CD14-positive monocyte (primary cell): ENCODE measurements at regions not wholly inside any gene's neighbourhood (a gene's known extent, or its start where the extent isn't known, plus 50 kb on each side); places are given as distances from the start of the nearest gene placed in this dataset.

Experiments used
- DNase-seq, 3 donors: peaks; one replicate each; pipeline ENCODE4 v3.0.0-alpha.2; 2011 to 2022
- H2AFZ ChIP-seq: 2 replicates; pipeline ENCODE4 v1.6.0; 2012; ENCODE audit warnings: mild to moderate bottlenecking, low read depth, low read length, inconsistent platforms; ENCODE audit not compliant: insufficient read depth, poor library complexity, severe bottlenecking
- H3K27ac ChIP-seq, 2 donors: 1 replicate in 1 of 2; 2 replicates in 1 of 2; pipeline ENCODE4 v1.5.1; 2012 to 2013; ENCODE audit warnings: low read length in 2 of 2, control low read depth in 1 of 2, inconsistent platforms in 1 of 2, low read depth in 1 of 2, mild to moderate bottlenecking in 1 of 2
- H3K27me3 ChIP-seq, 2 donors: one replicate each; pipeline versions ENCODE4 v1.6.0 to v1.6.1; 2011 to 2013; ENCODE audit warnings: low read length in 2 of 2; ENCODE audit not compliant: control insufficient read depth in 2 of 2, insufficient read depth in 2 of 2
- H3K36me3 ChIP-seq, 2 donors: replicated peaks in 1 of 2; 1 replicate in 1 of 2; 2 replicates in 1 of 2; pipeline versions ENCODE4 v1.5.1 to v1.6.1; 2012 to 2013; ENCODE audit warnings: low read length in 2 of 2, control low read depth in 1 of 2, inconsistent platforms in 1 of 2, mild to moderate bottlenecking in 1 of 2; ENCODE audit not compliant: insufficient read depth in 2 of 2, control insufficient read depth in 1 of 2
- H3K4me1 ChIP-seq, 2 donors: 1 replicate in 1 of 2; 2 replicates in 1 of 2; pipeline versions ENCODE4 v1.5.1 to v1.6.1; 2012 to 2013; ENCODE audit warnings: low read length in 2 of 2, control low read depth in 1 of 2, inconsistent platforms in 1 of 2, mild to moderate bottlenecking in 1 of 2, moderate library complexity in 1 of 2; ENCODE audit not compliant: insufficient read depth in 2 of 2, control insufficient read depth in 1 of 2
- H3K4me2 ChIP-seq: replicated peaks from 2 replicates; pipeline ENCODE3; 2012; ENCODE audit warnings: low read length, moderate library complexity, mild to moderate bottlenecking; ENCODE audit not compliant: poor library complexity, severe bottlenecking; ENCODE audit errors: extremely low read depth
- H3K4me3 ChIP-seq, 3 experiments: fragments of 200-600 bp in 1 of 3; sonication (generic) in 1 of 3; replicated peaks in 1 of 3; 1 replicate in 2 of 3; 2 replicates in 1 of 3; pipeline ENCODE4 v1.5.1; 2011 to 2013; ENCODE audit warnings: low read length in 3 of 3, mild to moderate bottlenecking in 3 of 3, control low read depth in 2 of 3, low read depth in 2 of 3, inconsistent platforms in 1 of 3, moderate library complexity in 1 of 3
- H3K79me2 ChIP-seq: 2 replicates; pipeline ENCODE4 v1.6.0; 2012; ENCODE audit warnings: mild to moderate bottlenecking, control low read depth, inconsistent platforms, low read length, moderate library complexity; ENCODE audit not compliant: insufficient read depth
- H3K9ac ChIP-seq: 2 replicates; pipeline ENCODE4 v1.6.0; 2017; ENCODE audit warnings: low read length, mild to moderate bottlenecking; ENCODE audit not compliant: insufficient read depth, poor library complexity, severe bottlenecking
- H3K9me3 ChIP-seq, 2 donors: replicated peaks in 1 of 2; 1 replicate in 1 of 2; 2 replicates in 1 of 2; pipeline versions ENCODE4 v1.5.1 to v1.6.1; 2012 to 2013; ENCODE audit warnings: low read length in 2 of 2, control low read depth in 1 of 2; ENCODE audit not compliant: control insufficient read depth in 1 of 2, insufficient read depth in 1 of 2
- H4K20me1 ChIP-seq: 2 replicates; pipeline ENCODE4 v1.6.0; 2012; ENCODE audit warnings: mild to moderate bottlenecking, low read length, control low read depth, moderate library complexity; ENCODE audit not compliant: insufficient read depth
- H3K27ac Mint-ChIP-seq, 7 donors: one replicate each; pipeline ENCODE4 v1.8.0; 2020; ENCODE audit warnings: mild to moderate bottlenecking in 7 of 7, mixed read lengths in 7 of 7, moderate library complexity in 6 of 7, inconsistent platforms in 2 of 7
- H3K27me3 Mint-ChIP-seq, 3 donors: one replicate each; pipeline ENCODE4 v1.8.0; 2021 to 2022; ENCODE audit warnings: low read depth in 3 of 3, mild to moderate bottlenecking in 3 of 3, mixed read lengths in 3 of 3, moderate library complexity in 3 of 3, inconsistent platforms in 1 of 3
- H3K36me3 Mint-ChIP-seq, 2 donors: one replicate each; pipeline ENCODE4 v1.8.0; 2020; ENCODE audit warnings: mixed read lengths in 2 of 2, inconsistent platforms in 1 of 2, mild to moderate bottlenecking in 1 of 2
- H3K4me1 Mint-ChIP-seq: one replicate; pipeline ENCODE4 v1.8.0; 2020; ENCODE audit warnings: mild to moderate bottlenecking, mixed read lengths
- H3K4me3 Mint-ChIP-seq, 2 donors: one replicate each; pipeline ENCODE4 v1.8.0; 2020; ENCODE audit warnings: mild to moderate bottlenecking in 2 of 2, mixed read lengths in 2 of 2, moderate library complexity in 1 of 2
- H3K9me3 Mint-ChIP-seq, 7 donors: one replicate each; pipeline ENCODE4 v1.8.0; 2020 to 2022; ENCODE audit warnings: mixed read lengths in 7 of 7, mild to moderate bottlenecking in 6 of 7, moderate library complexity in 6 of 7, inconsistent platforms in 2 of 7
- WGBS: methylation state at CpG from one replicate; pipeline ENCODE4 v1.1.5; 2013; ENCODE audit warnings: missing lambda C conversion rate; ENCODE audit not compliant: insufficient coverage; 5-methylcytosine and 5-hydroxymethylcytosine counted together
- intact Hi-C, 2 donors: fragments of 100-400 bp; cut with micrococcal nuclease; formaldehyde crosslinking; loops; one replicate each; pipeline versions ENCODE4 v1.15.0 to v1.15.1; 2023
- TF ChIP-seq, protein P1 (sequence below): fragments of 200-600 bp; IDR thresholded peaks from one replicate; pipeline ENCODE4 v1.8.0; 2022; ENCODE audit warnings: antibody characterized with exemption, mild to moderate bottlenecking

DNA sequence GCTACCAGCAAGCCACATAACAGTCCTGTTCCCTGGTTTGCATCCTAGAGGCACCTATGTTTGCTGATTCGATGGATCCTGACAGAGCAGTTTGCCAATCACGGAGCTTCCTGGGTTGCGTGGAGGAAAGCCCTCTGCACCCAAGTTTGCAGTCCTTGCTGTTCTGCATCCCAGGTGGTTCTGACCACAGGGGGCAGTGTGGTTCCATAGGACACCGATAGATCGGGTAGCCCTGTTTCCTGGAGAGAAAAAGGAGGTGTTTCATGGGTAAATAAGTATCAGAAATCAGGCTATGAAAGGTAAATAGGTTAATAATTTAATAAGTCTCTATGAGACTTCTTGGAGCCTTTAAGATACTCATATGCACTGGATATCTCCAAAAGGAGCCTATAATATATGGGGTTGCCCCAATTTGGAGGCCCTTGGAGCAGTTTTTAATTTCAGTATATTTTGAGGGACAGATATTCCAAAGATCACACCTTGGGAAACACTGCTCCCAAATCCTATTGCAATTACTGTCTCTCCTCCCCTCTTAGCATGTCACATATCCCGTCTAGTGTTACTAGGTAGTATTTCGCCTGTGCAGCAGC lies 194.6 kb upstream of the TPM1 start:
- Histone ChIP-seq H3K4me2 (no peak overlapping the region), H3K9me3 (no peaks in the 10 kb centered on the region), H2AFZ (no peak overlapping the region), H3K27ac (no peak overlapping the region), H3K4me3 (no peak overlapping the region), H3K9ac (no peak overlapping the region), H3K79me2 (no peaks in the 10 kb centered on the region), H3K27me3 (no peaks in the 10 kb centered on the region), H3K36me3 (no peaks in the 10 kb centered on the region), H3K4me1 (no peaks in the 10 kb centered on the region), H4K20me1 (no peaks in the 10 kb centered on the region)
- H3K4me3 Mint-ChIP-seq, result no peak overlapping the region
- 92% methylated on average over 3 of the region's 7 CpGs for WGBS
- intact Hi-C loops, result loop anchor here (5.0 kb wide), 1 partner anchor 244 kb away; no protein-coding TSS in a partner anchor
- TF ChIP-seq, protein P1, sequence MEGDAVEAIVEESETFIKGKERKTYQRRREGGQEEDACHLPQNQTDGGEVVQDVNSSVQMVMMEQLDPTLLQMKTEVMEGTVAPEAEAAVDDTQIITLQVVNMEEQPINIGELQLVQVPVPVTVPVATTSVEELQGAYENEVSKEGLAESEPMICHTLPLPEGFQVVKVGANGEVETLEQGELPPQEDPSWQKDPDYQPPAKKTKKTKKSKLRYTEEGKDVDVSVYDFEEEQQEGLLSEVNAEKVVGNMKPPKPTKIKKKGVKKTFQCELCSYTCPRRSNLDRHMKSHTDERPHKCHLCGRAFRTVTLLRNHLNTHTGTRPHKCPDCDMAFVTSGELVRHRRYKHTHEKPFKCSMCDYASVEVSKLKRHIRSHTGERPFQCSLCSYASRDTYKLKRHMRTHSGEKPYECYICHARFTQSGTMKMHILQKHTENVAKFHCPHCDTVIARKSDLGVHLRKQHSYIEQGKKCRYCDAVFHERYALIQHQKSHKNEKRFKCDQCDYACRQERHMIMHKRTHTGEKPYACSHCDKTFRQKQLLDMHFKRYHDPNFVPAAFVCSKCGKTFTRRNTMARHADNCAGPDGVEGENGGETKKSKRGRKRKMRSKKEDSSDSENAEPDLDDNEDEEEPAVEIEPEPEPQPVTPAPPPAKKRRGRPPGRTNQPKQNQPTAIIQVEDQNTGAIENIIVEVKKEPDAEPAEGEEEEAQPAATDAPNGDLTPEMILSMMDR, result peak; percentile 80
- peaks cover 7% of the 10 kb centered on the region for H3K4me1 Mint-ChIP-seq
- H3K9me3 Mint-ChIP-seq, result peaks cover 0 to 7% (median 3%) of the 10 kb centered on the region in 7 donors
- H3K36me3 Mint-ChIP-seq, result no peaks in the 10 kb centered on the region
- DNase-seq, result peak; percentile 28 to 51 (median 40)
- H3K27me3 Mint-ChIP-seq, result peaks cover 0 to 10% (median 5%) of the 10 kb centered on the region in 3 donors
- H3K27ac Mint-ChIP-seq, result no peak overlapping the region

DNA sequence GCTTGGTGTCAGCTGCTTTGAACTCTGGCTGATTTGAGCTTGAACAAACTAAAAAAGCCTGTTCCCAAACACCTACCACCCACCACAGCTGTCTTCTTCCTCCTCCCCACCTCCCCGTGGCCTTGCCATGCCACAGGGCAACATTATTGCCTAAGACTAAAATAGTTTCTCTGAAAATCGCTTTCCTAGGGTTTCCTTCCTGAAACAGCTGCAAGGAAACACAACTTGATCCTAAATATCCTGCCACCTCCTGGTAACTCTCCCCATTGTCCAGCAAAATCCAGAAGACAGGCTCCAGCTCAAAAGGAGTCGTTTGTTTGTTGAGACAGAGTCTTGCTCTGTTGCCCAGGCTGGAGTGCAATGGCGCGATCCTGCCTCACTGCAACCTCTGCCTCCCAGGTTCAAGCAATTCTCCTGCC lies 193.9 kb upstream of the TPM1 start:
- TF ChIP-seq, protein P1, result no peak
- no peak overlapping the region for H3K4me2 ChIP-seq
- no peaks in the 10 kb centered on the region for H3K9me3 ChIP-seq
- no peak overlapping the region for H3K4me3 ChIP-seq
- no peak overlapping the region for H3K27ac Mint-ChIP-seq
- H4K20me1 ChIP-seq, result no peaks in the 10 kb centered on the region
- H2AFZ ChIP-seq, result no peak overlapping the region
- intact Hi-C loops, result loop anchor here (5.0 kb wide), 1 partner anchor 244 kb away; no protein-coding TSS in a partner anchor
- H3K36me3 ChIP-seq, result no peaks in the 10 kb centered on the region
- peaks cover 0 to 7% (median 3%) of the 10 kb centered on the region in 7 donors for H3K9me3 Mint-ChIP-seq
- peaks cover 0 to 10% (median 6%) of the 10 kb centered on the region in 3 donors for H3K27me3 Mint-ChIP-seq
- no peak overlapping the region for H3K4me3 Mint-ChIP-seq
- no peak overlapping the region for H3K27ac ChIP-seq
- WGBS, result 53% methylated on average over 5 of the region's 5 CpGs
- H3K4me1 ChIP-seq, result no peaks in the 10 kb centered on the region
- no peak for DNase-seq
- no peaks in the 10 kb centered on the region for H3K27me3 ChIP-seq
- H3K36me3 Mint-ChIP-seq, result no peaks in the 10 kb centered on the region
- H3K79me2 ChIP-seq, result no peaks in the 10 kb centered on the region
- H3K4me1 Mint-ChIP-seq, result peaks cover 9% of the 10 kb centered on the region
- H3K9ac ChIP-seq, result no peak overlapping the region
